Mucosa of descending colon (tissue), 3 donors: ENCODE measurements at regions not wholly inside any gene's neighbourhood (a gene's known extent, or its start where the extent isn't known, plus 50 kb on each side); places are given as distances from the start of the nearest gene placed in this dataset.

Experiments
- ATAC-seq: fragments of 200-7000 bp; cut with Tn5 transposase; one replicate; pipeline ENCODE4 v1.9.1; 2020; ENCODE audit warnings: mild to moderate bottlenecking, moderate library complexity
- DNase-seq, 3 donors: peaks; one replicate each; pipeline ENCODE4 v3.0.0-alpha.2; 2020
- H3K36me3 ChIP-seq: fragments of 200-600 bp; one replicate; pipeline ENCODE4 v1.8.0; 2021; ENCODE audit warnings: low read depth, mild to moderate bottlenecking
- H3K4me1 ChIP-seq: fragments of 200-600 bp; one replicate; pipeline ENCODE4 v1.8.0; 2021; ENCODE audit warnings: low read depth, mild to moderate bottlenecking
- H3K4me3 ChIP-seq: fragments of 200-600 bp; one replicate; pipeline ENCODE4 v1.8.0; 2021; ENCODE audit warnings: mild to moderate bottlenecking
- H3K9me3 ChIP-seq: fragments of 200-600 bp; one replicate; pipeline ENCODE4 v1.8.0; 2021; ENCODE audit warnings: mild to moderate bottlenecking
- CTCF ChIP-seq: fragments of 200-600 bp; IDR thresholded peaks from one replicate; pipeline ENCODE4 v1.8.0; 2022; ENCODE audit warnings: antibody characterized with exemption, mild to moderate bottlenecking
- intact Hi-C, 2 donors: fragments of 100-400 bp; cut with DNase I in 1 of 2; cut with micrococcal nuclease in 1 of 2; formaldehyde crosslinking; loops; one replicate each; pipeline versions ENCODE4 v1.11.0 to v1.11.1; 2022; cut with DNase I, micrococcal nuclease
- donor health status: DM: no; HTN: no; CAD: no; lungs with moderate emphysema.
- donor health status: DM: no; HTN: no; CAD: no.
- donor health status: DM: no; HTN: yes; CAD: no.

- no peak for ATAC-seq
- DNase-seq: no peak
Observed at GRCh38 chr7:16359216-16359615, 62.1 kb downstream of the CRPPA start.

GRCh38 chr7:16357921-16358320 is 63.4 kb downstream of the CRPPA start:
- no peaks in the 10 kb centered on the region for H3K9me3 ChIP-seq
- DNase-seq (peak in 1 of 3 donors; percentile 33), ATAC-seq (peak; percentile 63)
- no peak overlapping the region for H3K4me3 ChIP-seq
- H3K36me3 ChIP-seq: no peaks in the 10 kb centered on the region
- TF ChIP-seq CTCF: no peak
- H3K4me1 ChIP-seq: peaks cover 4% of the 10 kb centered on the region
- intact Hi-C loops: no loop called here

More at GRCh38 chr7:16359216-16359615, 62.1 kb downstream of the CRPPA start:
- no peak for TF ChIP-seq CTCF
- H3K4me1 ChIP-seq: peaks cover 4% of the 10 kb centered on the region
- H3K36me3 ChIP-seq: no peaks in the 10 kb centered on the region
- H3K4me3 ChIP-seq: no peak overlapping the region
- H3K9me3 ChIP-seq: no peaks in the 10 kb centered on the region
- intact Hi-C loops: no loop called here

GRCh38 chr7:16357474-16357873 is 63.9 kb downstream of the CRPPA start:
- peaks cover 4% of the 10 kb centered on the region for H3K4me1 ChIP-seq
- TF ChIP-seq CTCF: no peak
- H3K4me3 ChIP-seq: no peak overlapping the region
- DNase-seq (peak in 1 of 3 donors; percentile 19), ATAC-seq (peak; percentile 84)
- H3K9me3 ChIP-seq: no peaks in the 10 kb centered on the region
- H3K36me3 ChIP-seq: no peaks in the 10 kb centered on the region
- intact Hi-C loops: no loop called here

- no peak for TF ChIP-seq CTCF
- DNase-seq (no peak), ATAC-seq (no peak)
- Histone ChIP-seq H3K36me3 (no peaks in the 10 kb centered on the region), H3K9me3 (no peaks in the 10 kb centered on the region), H3K4me3 (no peak overlapping the region), H3K4me1 (peaks cover 4% of the 10 kb centered on the region)
- intact Hi-C loops: no loop called here
Observed at GRCh38 chr7:16356301-16356958, 64.9 kb downstream of the CRPPA start.

GRCh38 chr7:16354573-16354972 is 66.8 kb downstream of the CRPPA start:
- ATAC-seq: no peak
- Histone ChIP-seq H3K4me3 (no peak overlapping the region), H3K9me3 (peaks cover 3% of the 10 kb centered on the region), H3K36me3 (no peaks in the 10 kb centered on the region), H3K4me1 (peaks cover 4% of the 10 kb centered on the region)
- DNase-seq: no peak
- TF ChIP-seq CTCF: no peak
- intact Hi-C loops: no loop called here

GRCh38 chr7:16353226-16353625 is 68.1 kb downstream of the CRPPA start:
- ATAC-seq: no peak
- peaks cover 4% of the 10 kb centered on the region for H3K9me3 ChIP-seq
- no peak for DNase-seq

More at GRCh38 chr7:16353226-16353625, 68.1 kb downstream of the CRPPA start:
- intact Hi-C loops: no loop called here
- no peak overlapping the region for H3K4me3 ChIP-seq
- H3K36me3 ChIP-seq: no peaks in the 10 kb centered on the region
- no peak for TF ChIP-seq CTCF
- H3K4me1 ChIP-seq: peaks cover 4% of the 10 kb centered on the region
